HG03378 (cell line): ENCODE measurements at regions not wholly inside any gene's neighbourhood (a gene's known extent, or its start where the extent isn't known, plus 50 kb on each side); places are given as distances from the start of the nearest gene placed in this dataset.
"Not testable (repeated sequence)": the region's sequence is repeated elsewhere in the genome, so short reads cannot be mapped to it uniquely, and the experiment has no call there.

Experiments used
- ATAC-seq: cut with Tn5 transposase; IDR thresholded peaks from one replicate; pipeline ENCODE4 v1.9.1; 2021; ENCODE audit warnings: mild to moderate bottlenecking, moderate library complexity; ENCODE audit not compliant: unreplicated experiment

GRCh38 chr2:153420394-153420793 lies 58.2 kb downstream of the RPRM start:
- no peak for ATAC-seq

DNA sequence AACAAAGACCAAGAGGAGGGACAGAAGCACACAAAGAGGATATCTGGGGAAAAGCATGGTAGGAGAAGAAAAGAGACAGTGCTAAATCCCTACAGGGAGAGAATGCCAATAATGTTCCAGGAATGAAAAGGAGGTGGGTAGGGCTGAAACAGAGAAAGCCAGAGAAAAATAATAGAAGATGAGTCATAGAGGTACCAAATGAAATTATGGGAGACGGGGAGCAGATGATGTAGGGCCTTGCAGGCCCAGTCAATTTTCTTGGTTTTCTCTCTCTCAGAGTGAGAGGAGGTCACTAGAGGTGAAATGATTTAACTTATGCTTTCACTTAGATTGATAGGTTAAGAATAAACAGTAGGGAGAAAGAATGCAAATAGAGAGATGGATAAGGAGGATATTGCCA lies 61.5 kb downstream of the RPRM start:
- no peak for ATAC-seq

GRCh38 chr2:153416071-153416470 lies 62.5 kb downstream of the RPRM start:
- no peak for ATAC-seq

GRCh38 chr2:153408710-153409385 lies 69.7 kb downstream of the RPRM start:
- ATAC-seq, result no peak

DNA sequence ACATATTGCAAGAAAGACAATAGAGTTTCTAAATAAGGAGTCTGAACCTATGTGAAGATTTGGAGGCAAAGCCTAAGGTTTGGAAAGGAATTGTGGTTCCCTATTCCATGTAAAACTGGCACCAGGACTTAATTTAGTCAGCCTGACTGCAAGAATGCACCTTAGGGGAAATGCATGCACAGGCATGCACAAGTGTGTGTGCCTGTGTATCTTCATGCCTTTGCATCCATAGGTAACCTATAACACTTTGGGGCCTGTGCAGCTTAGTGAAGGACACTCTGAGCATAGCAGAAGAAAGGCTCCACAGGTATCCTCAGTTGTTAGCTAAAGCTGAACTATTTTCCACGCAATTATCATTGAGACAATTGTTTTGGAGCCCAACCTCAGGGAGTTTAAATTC lies 73.4 kb downstream of the RPRM start:
- ATAC-seq, result no peak

DNA sequence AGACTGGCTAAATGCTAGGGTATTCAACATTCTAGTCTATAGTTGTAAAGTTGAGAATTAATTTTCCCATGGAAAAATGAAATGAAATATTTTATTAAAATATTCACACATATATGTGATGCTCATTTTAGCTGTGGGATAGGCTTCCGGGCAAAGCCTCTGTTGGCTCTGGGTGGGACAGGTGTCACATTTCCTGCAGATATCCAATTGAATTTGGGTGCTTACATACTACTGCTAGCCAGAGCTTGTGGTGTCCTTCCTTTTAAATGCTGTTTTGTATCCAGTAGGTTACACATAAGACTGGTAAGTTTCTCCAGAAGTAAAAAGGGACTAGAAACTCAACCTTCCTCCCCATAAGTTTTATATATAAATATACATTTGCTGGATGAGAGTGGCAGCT lies 73.8 kb downstream of the RPRM start:
- no peak for ATAC-seq

DNA sequence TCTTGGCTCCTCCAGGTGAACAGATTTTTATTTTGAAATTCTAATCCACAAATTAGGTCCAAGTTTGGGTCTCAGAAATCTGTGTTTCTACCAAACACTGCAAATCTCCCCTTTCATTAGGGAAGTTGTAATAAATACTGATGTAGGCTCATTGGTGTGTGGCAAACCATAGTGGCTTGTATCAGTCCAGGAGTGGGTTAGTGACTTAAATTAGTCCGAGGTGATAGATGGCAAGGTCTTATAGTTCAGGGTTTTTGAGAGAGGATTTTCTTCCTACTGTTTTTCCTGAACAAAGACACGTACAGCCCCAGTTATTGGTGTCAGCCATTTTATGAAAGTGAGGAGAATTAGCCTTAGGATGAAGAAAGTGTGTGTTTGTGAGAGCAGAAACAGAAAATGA lies 74.6 kb downstream of the RPRM start:
- ATAC-seq, result no peak

DNA sequence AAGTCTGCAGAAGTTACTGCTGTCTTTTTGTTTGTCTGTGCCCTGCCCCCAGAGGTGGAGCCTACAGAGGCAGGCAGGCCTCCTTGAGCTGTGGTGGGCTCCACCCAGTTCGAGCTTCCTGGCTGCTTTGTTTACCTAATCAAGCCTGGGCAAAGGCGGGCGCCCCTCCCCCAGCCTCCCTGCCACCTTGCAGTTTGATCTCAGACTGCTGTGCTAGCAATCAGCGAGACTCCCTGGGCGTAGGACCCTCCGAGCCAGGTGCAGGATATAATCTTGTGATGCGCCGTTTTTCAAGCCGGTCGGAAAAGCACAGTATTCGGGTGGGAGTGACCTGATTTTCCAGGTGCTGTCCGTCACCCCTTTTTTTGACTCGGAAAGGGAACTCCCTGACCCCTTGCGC lies 75.2 kb downstream of the RPRM start:
- not testable (repeated sequence) for ATAC-seq

- ATAC-seq, result no peak
Measured at GRCh38 chr2:153394686-153395085, 83.9 kb downstream of the RPRM start.

DNA sequence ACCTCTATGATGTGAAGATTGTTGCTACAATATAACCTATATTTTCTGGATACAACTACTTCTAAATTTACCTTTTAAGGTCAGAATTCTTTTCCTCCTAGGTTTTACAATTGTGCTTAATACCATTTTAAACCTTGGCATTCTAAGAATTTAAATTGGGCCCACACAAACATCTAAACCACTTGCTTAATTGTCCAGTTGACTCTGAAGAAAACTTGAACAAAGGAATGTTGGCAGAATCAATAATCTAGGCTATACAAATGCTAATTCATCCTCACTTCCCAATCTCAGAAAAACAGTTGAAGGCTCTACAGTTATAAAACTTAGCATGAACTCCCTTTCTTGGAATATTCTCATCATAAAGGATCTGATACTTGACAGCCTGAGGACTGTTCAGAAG lies 84.3 kb downstream of the RPRM start:
- ATAC-seq, result no peak

DNA sequence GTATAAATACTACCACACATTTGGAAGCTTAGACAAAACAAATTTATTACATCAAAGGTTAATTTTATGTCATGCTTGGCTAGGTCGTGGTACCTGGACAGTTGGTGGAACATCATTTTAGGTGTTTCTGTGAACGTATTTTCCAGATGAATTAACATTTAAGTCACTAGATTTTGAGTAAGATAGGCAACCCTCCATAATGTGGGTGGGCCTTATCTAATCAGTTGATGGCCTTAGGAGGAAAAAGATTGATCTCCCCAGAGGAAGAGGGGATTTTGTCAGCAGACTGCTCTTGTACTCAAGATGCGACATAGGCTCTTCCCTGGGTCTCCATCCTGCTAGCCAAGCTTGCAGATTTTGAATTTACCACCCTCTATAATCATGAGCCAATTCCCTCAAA lies 85.0 kb downstream of the RPRM start:
- no peak for ATAC-seq

DNA sequence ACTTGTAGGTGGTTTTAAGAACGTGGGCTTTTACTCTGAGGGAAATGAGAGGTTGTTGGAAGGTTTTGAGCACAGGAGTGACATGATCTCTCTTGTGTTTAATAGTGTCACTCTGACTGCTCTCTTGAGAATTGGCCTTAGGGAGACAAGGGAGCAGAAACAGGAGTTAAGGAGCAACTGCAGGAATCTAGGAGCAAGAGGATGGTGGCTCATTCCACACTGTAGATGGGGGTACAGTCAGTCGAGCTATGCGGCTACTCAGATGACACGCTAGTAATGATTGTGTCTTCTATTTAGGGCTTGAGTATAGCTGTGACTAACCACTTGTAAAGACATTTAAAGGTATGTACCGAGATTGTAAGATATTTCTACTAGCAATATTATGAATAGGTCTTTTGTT lies 87.4 kb downstream of the RPRM start:
- ATAC-seq, result no peak

- ATAC-seq, result no peak
Measured at GRCh38 chr2:153388246-153388645, 90.3 kb downstream of the RPRM start.

DNA sequence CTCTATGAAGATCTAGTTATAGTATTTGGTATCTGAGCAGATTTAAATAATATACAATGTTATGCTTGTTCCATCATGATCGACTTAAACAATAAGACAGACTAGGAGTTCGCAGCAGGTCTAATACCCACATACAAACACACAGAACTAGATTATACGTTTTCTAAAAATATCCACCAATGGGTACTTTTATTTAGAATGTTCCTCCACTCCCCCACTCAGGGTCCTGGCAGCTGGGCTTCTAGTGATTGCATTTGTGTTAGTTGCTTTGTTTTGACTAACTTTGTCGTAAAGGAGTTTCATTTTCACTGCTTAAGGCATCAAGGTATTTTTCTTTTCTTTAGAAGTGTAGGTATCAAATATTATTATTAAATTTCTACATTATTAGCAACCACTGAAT lies 91.4 kb downstream of the RPRM start:
- ATAC-seq, result no peak

DNA sequence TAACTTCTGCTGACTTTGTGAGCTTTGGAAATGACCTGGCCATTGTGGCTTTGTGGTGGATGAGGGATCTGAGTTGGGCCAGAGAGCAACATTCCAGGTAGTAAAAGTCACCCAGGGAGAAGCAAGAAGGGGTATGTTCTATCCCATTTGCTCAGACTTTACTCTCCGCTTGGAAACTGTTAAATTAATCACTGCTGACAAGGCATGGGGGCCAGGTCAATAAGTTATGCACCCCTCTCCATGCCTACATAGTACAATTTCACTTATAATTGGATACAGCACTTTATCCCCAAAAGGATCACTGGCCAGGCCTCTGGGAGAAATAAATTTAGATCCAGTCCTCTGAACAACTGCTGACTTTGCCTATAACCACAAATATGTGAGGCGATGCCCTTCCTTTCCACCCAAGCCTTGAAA lies 92.1 kb downstream of the RPRM start:
- no peak for ATAC-seq

DNA sequence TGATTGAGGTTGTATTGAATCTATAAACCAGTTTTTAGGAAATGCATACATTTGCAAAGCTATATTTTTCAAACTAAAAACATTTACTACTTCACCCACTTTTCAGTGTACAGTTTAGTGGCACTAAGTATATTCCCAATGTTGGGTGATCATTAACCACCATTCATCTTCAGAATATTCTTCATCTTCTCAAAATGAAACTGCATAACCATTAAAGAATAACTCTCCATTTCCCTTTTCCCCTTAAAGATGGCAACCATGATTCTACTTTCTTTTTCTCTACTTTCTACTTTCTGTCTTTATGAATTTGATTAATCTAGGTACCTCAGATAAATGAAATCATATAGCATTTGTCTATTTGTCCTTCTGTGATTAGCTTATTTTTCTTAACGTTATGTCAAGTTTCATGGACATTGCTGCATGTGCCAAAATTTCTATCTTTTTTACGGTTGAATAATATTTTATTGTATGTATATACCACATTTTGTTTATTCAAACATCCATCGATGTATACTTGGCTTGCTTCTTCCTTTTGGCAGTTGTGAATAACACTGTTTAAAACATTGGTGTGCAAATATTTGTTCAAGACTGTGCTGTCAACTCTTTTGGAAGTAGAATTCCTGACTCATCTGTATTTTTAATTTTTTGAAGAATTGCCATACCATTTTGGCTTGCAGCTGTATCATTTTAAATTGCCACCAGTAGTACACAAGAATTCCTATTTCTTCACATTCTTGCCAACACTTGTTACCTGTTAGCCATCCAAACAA lies 104.9 kb downstream of the RPRM start:
- peak; percentile 81 for ATAC-seq

DNA sequence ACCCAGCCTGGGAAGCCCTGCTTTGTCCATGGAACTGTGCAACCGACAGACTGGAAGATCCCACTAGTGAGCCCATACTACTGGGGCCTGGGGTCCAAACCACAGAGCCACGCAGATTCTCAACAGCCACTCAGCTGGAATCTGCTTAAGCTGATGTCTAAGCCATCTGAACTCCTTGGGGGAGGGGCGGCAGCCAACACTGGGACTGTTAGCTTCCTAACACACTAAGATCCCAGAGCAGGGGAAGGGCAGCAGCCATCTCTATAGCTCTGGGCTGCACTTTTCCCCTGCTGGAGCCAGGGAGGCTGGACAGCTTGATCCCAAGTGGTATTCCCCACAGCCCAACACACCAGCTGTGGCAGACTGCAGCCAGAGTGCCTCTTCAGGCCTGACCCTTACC lies 118.3 kb downstream of the RPRM start:
- no peak for ATAC-seq

DNA sequence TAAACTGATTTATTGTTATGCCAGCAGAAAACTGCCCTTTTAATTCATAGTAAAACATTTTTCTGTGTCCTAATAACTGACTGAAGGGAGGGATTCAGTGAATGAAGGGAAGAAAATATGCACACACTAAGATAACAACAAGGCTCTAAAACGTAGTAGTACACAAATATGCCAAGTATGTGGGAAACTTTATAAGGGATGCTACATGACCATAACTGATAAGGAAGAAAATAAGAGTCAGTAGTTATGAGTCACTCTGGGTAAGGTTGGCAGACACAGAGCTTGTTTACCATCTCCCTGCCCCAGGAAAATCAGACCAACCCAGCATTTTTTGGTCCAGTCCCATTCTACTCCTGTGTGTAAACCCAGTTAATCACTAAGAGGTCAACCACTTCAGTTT lies 124.2 kb downstream of the RPRM start:
- ATAC-seq, result no peak

DNA sequence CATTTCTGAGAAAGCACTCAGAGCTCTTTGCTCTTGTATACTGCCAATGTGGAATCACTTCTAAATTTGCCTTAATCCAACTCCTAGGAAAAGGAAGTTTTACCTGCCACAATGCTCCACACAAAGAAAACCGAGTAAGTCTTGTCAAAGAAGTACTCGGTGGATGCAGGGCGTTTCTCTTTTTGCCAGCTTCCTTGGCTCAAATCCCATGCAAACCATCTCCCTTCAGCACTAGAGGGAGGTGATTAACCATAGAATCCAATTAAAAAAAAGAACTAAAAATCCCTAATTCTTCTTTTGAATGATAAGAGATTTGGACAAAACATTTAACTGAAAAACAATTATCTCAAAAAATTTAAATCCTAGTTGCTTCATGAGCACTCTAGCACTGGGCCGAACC lies 129.0 kb downstream of the RPRM start:
- no peak for ATAC-seq

DNA sequence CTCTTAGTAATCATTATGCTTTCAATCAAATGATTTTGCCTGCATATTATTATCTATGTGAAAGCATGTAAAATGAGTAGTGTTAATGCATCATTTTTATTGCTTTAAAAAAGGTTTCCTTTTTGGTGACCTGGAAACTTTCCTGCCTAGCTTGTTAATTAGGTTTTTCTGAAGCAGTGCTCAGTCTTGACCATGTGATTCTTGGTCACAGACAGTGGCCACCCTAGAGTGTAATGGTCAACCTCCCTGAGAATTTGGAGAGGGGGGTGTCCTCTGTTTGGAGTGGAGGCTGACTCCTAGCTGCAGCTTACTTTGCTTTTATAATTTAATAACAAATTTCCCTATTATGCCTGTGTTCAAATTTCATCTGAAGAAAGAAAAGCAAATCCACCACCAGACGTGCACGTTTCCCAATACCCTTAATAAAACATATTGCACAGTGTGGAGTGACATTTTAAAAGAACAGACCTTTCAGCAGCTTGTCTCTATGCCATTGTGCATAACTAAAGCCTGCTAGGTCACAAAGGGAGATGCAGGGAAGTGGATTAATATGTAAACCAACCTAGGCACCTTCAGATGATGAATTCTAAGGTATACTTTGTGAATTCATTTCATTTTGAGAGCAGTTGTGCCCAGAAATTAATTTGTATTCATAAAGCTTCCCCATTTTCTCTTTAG lies 130.6 kb downstream of the RPRM start:
- no peak for ATAC-seq

DNA sequence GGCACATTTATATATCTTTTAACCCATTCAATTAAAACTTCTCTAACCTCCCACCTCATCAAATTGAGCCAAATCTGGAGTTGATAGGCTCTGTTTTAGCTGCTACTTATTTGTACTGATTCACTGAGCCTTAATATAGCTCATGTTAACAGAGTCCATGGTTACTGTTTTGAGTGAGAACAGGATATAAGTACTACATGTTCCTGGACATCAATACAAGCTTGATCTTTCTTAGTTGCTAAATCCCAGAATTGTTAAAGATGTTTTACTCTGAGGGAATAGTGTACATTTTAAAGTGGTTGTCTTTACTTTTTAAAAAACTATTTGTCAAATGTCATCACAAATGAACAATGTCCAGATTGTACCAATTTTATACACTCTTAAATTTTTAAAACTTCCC lies 157.7 kb downstream of the RPRM start:
- ATAC-seq, result no peak

DNA sequence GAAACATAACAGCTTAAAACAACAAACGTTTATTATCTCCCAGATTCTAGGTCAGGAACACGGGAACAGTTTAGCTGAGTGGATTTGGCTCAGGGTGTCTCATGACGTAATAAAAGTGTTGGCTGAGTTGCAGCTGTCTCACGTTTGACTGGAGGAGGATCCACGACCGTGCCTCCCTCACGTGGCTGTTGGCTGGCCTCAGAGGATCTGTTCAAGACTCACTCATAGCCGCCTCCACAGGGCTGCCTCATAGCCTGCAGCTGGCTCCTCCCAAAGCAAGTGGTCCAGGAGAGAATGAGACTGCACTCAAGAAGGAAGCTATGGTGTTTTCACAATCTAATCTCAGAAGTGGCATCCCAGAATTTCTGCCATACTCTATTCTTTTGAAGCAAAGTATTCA lies 167.1 kb downstream of the RPRM start:
- no peak for ATAC-seq
